ENCODE measurements at regions not wholly inside any gene's neighbourhood (a gene's known extent, or its start where the extent isn't known, plus 50 kb on each side); places are given as distances from the start of the nearest gene placed in this dataset.

GRCh38 chr10:50936335-50936734, 50.9 kb upstream of the A1CF start:
- Histone ChIP-seq H3K27me3 (no peaks in the 10 kb centered on the region), H3K4me3 (no peak overlapping the region), H3K27ac (no peak overlapping the region), H3K9me3 (no peaks in the 10 kb centered on the region), H3K4me1 (ENCODE audit: insufficient read depth) (no peaks in the 10 kb centered on the region), H3K36me3 (no peaks in the 10 kb centered on the region)
- no peak for DNase-seq
- intact Hi-C loops (cut with DNase I): no loop called here
- TF ChIP-seq POLR2A (IDR thresholded peaks at IDR 0.05): no peak
- TF ChIP-seq CTCF (IDR thresholded peaks at IDR 0.05): no peak
- no peak for TF ChIP-seq EP300 (IDR thresholded peaks at IDR 0.05)

- Histone ChIP-seq H3K36me3 (no peaks in the 10 kb centered on the region), H3K9me3 (no peaks in the 10 kb centered on the region)
- 6 to 16% (median 7%) methylated on average over 4 of the region's 4 CpGs for WGBS, 3 donors
Observed at GRCh38 chr10:50937230-50937907, 51.9 kb upstream of the A1CF start.

GRCh38 chr10:50941629-50942028, 56.2 kb upstream of the A1CF start:
- intact Hi-C loops (cut with DNase I): no loop called here
- no peak overlapping the region for H3K27ac ChIP-seq
- WGBS, 3 donors: 73 to 84% (median 79%) methylated on average over 3 of the region's 3 CpGs
- H3K9me3 ChIP-seq: no peaks in the 10 kb centered on the region
- TF ChIP-seq POLR2A (IDR thresholded peaks at IDR 0.05): no peak
- no peak for TF ChIP-seq EP300 (IDR thresholded peaks at IDR 0.05)
- TF ChIP-seq CTCF (IDR thresholded peaks at IDR 0.05): no peak
- no peaks in the 10 kb centered on the region for H3K4me1 ChIP-seq (ENCODE audit: insufficient read depth)
- DNase-seq: no peak
- H3K27me3 ChIP-seq: no peaks in the 10 kb centered on the region
- H3K36me3 ChIP-seq: no peaks in the 10 kb centered on the region
- no peak overlapping the region for H3K4me3 ChIP-seq

More at GRCh38 chr10:50937230-50937907, 51.9 kb upstream of the A1CF start:
- Histone ChIP-seq H3K4me3 (no peak overlapping the region), H3K4me1 (ENCODE audit: insufficient read depth) (no peaks in the 10 kb centered on the region), H3K27ac (no peak overlapping the region), H3K27me3 (no peaks in the 10 kb centered on the region)
- DNase-seq: no peak
- intact Hi-C loops (cut with DNase I): no loop called here
- TF ChIP-seq EP300 (IDR thresholded peaks at IDR 0.05): no peak
- TF ChIP-seq CTCF (IDR thresholded peaks at IDR 0.05): no peak
- TF ChIP-seq POLR2A (IDR thresholded peaks at IDR 0.05): no peak

GRCh38 chr10:50946991-50947781, 61.8 kb upstream of the A1CF start:
- H3K4me1 ChIP-seq (ENCODE audit: insufficient read depth): no peaks in the 10 kb centered on the region
- 87 to 89% (median 89%) methylated on average over 6 of the region's 6 CpGs for WGBS, 3 donors
- H3K27ac ChIP-seq: no peak overlapping the region
- no peak overlapping the region for H3K4me3 ChIP-seq
- intact Hi-C loops (cut with DNase I): no loop called here
- H3K36me3 ChIP-seq: no peaks in the 10 kb centered on the region
- H3K9me3 ChIP-seq: no peaks in the 10 kb centered on the region
- TF ChIP-seq POLR2A (IDR thresholded peaks at IDR 0.05) (no peak), CTCF (IDR thresholded peaks at IDR 0.05) (no peak), EP300 (IDR thresholded peaks at IDR 0.05) (no peak)
- no peaks in the 10 kb centered on the region for H3K27me3 ChIP-seq
- no peak for DNase-seq

Data from ovary (tissue), 7 donors.